ENCODE measurements at regions not wholly inside any gene's neighbourhood (a gene's known extent, or its start where the extent isn't known, plus 50 kb on each side); places are given as distances from the start of the nearest gene placed in this dataset.

DNA sequence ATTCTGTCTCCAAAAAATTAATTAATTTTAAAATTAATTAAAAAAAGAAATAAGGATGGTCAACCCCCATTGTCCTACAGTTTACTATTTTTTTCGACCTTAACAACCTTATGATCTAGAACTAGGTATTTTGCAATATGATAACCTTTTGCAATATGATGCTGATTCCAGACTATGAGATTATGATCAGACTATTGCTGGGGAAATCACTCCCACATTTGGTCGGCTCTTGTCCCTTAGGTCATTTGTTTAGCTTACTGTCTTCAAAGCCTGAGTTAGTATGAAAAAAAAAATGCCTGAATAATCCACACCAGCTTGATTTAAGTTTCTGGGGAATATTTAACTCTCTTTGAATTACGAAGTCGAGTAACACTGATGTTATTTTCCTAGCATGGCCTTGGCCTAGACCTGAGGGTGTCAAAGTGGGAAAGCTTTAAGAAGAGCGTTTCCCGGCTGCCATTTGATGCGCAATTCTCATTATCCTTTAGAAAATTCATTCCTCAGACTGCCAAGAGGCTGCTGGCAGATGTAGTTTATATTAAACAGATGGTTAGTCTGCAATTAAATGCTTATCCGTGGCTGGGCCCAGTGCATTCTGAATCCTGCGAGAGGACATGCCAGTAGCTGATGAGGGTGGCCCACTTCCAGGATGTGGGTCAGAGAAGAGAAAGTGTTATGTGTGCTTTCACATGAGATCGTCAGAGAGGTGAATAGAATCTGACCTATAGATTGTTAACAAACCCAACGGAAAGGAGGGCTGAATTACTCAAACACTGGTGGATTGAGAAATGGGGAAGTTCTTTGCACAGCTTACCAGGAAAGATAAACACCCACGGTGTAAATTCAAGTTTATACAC, 496.0 kb upstream of the THBS1 start:
- no peak for DNase-seq (ENCODE audit: low read depth)

DNA sequence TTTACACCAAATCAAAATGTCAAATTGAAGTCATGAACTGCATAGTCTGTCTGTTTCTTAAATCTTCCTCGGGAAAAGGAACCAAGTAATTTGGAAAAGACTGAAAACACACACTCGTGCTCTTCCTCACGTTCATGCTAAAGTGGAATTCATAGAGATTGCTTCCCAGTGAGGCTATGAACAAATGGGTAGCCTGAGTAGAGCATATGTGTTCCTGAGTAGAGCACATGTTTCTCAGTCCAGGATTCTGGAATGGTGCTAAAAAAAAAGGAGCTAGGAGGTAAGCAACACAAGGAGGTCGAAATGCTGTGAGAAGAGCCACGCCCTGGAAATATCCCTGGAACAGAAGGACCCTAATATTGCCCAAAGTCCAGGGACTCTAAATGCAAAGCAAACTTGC, 494.2 kb upstream of the THBS1 start:
- no peak for DNase-seq (ENCODE audit: low read depth)

- no peak for DNase-seq (ENCODE audit: low read depth)
Measured at GRCh38 chr15:39088156-39088555, 492.7 kb upstream of the THBS1 start.

GRCh38 chr15:39092354-39092753, 488.5 kb upstream of the THBS1 start:
- no peak for DNase-seq (ENCODE audit: low read depth)

GRCh38 chr15:39092761-39093160, 488.1 kb upstream of the THBS1 start:
- DNase-seq (ENCODE audit: low read depth): no peak

DNA sequence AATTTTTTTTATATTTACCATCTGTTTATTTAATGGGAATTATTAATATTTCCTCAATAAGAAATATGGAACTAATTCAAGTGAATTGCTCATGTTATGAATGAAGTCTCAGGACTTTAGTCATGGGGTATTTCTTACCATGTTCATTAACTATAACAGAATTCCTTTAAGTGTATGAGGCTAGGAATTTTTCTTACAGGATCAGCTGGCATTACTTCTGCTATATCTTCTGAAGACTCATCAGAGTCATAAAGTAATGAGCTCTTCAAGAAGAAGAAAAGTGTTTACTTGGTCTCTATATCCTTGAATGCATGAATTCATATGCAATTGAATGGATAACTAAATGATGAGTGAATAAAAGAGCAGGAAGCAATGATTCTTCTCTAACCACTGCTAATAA, 486.8 kb upstream of the THBS1 start:
- DNase-seq (ENCODE audit: low read depth): no peak

DNA sequence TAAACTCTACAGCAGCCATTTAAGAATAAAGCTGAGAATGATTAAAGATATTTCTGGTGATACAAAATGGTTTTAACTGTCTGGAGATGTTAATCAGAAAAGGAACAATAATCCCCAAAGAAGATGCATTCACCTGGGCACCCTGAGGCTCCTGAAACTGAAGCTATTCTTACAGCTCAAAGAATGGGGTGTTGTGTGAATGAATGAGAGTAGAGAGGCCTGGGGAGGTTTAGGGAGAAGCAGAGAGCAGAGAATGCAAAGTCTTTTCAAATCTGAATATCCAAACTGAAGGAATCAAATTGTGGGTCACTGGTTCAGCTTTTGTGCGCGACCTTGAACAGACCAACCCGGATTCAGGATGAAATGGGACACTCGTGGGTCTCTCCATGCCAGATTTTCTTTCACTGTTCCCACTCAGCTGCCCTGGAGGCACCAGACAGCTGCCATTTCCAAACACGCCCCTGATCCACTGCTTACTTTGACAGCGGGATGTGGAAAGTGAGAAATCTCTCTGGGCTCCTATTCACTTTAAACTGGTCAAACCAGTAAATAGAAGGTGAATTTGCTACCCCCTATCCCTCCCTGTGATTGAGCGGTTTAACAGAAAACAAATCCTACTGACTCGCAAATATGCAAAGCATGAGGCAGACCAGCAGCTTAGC, 485.5 kb upstream of the THBS1 start:
- DNase-seq (ENCODE audit: low read depth): no peak

DNA sequence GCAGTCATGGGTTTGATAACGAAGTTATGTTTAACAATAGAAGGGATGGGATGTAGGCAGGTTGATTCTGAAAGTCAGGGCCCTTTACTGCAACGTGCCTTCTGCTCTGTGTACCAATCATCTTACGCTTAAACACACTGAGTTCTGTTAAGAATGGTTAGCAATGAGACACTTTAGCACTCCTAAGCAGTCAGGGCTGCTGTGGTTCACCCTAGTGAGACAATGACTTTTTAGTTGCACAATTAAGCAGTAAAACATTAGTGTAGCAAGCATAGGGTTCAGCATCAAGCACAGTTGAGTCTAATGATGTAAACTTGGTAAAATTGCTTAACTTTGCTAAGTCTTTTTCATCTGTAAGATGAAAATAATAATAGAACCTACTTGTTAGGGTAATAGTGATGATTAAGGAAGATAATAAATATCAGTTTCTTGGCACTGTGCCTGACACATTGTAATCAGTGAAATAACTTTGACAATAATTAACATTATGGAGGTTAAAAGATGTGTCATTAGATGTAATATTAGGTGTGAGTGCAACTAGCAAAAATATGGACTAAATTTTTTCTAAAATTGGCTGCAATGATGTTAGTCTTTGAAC, 484.2 kb upstream of the THBS1 start:
- no peak for DNase-seq (ENCODE audit: low read depth)

- no peak for DNase-seq (ENCODE audit: low read depth)
Measured at GRCh38 chr15:39099524-39099923, 481.4 kb upstream of the THBS1 start.

- no peak for DNase-seq (ENCODE audit: low read depth)
Measured at GRCh38 chr15:39100106-39100660, 480.7 kb upstream of the THBS1 start.

GRCh38 chr15:39102431-39102830, 478.4 kb upstream of the THBS1 start:
- no peak for DNase-seq (ENCODE audit: low read depth)

DNA sequence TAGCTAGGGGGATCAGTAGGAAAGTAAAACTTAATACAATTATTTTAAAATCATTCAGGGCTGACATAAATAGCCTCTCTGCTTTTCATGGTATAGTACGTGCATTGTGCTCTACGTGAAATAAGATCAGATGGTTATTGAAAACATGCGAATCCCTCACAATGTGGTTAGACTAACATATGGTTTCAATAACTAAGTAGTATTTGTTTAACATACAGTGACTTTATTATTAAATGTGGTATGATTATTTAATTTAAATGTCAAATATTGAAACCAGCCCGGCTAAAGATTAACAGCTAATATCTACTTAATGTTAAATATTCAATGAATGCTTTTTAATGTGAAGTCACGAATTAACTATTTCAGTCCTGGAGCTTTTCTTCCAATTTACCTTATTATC, 473.9 kb upstream of the THBS1 start:
- DNase-seq (ENCODE audit: low read depth): no peak

DNA sequence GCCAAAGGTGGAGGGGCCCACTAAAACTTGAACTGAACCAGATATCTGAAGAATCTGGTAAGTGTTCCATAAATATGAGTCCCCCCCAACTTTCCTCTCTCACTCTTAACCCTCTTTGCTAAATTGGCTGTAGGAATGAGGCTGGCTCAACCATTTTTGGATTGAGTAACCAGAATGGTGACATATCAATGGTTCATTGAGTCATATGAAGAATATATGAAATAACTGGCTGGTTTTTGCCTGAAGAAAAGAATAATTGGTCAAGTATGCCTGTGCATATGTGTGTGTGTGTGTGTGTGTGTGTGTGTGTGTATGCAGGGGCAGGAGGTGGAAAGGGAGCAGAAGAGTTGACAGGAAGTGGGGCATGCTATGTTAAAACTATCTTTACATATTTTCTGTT, 472.9 kb upstream of the THBS1 start:
- DNase-seq (ENCODE audit: low read depth): no peak

DNA sequence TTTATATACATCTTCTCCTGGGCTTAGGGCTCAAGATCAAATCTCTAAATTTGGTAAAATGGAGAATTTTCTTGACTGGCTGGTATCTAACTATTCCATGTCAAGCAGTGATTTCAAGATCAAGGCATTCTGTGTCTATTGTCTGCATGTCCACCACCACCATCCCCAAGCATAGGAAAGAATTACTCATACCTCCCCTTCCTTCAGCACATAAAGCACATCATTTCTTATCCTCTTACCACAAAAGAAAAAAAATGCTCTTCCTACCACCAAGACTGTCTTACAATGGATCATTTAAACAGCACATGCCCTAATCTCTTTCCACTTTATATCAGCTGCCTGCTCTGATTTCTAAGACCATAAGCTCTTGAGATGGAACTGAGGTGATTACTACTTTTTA, 470.5 kb upstream of the THBS1 start:
- DNase-seq (ENCODE audit: low read depth): no peak

GRCh38 chr15:39110746-39111145, 470.1 kb upstream of the THBS1 start:
- DNase-seq (ENCODE audit: low read depth): no peak

- no peak for DNase-seq (ENCODE audit: low read depth)
Measured at GRCh38 chr15:39113741-39114140, 467.1 kb upstream of the THBS1 start.

GRCh38 chr15:39114690-39115378, 466.0 kb upstream of the THBS1 start:
- DNase-seq (ENCODE audit: low read depth): no peak

- no peak for DNase-seq (ENCODE audit: low read depth)
Measured at GRCh38 chr15:39115379-39116057, 465.4 kb upstream of the THBS1 start.

GRCh38 chr15:39118510-39118909, 462.4 kb upstream of the THBS1 start:
- no peak for DNase-seq (ENCODE audit: low read depth)

GRCh38 chr15:39124155-39124552, 456.7 kb upstream of the THBS1 start:
- DNase-seq (ENCODE audit: low read depth): no peak

- DNase-seq (ENCODE audit: low read depth): no peak
Measured at GRCh38 chr15:39124553-39125171, 456.2 kb upstream of the THBS1 start.
